Brain microvascular endothelial cell (primary cell): ENCODE measurements at regions not wholly inside any gene's neighbourhood (a gene's known extent, or its start where the extent isn't known, plus 50 kb on each side); places are given as distances from the start of the nearest gene placed in this dataset.

Experiments used
- DNase-seq: peaks from one replicate; pipeline ENCODE4 v3.0.0-alpha.2; 2020
- H3K27ac ChIP-seq: fragments of 250-450 bp; sonication (Bioruptor Pico); 2 replicates; pipeline ENCODE4 v1.5.1; 2020; ENCODE audit warnings: mild to moderate bottlenecking, moderate library complexity
- H3K27me3 ChIP-seq: fragments of 250-450 bp; sonication (Bioruptor Pico); replicated peaks from 2 replicates; pipeline ENCODE4 v1.5.1; 2020; ENCODE audit warnings: mild to moderate bottlenecking
- H3K36me3 ChIP-seq: fragments of 250-450 bp; sonication (Bioruptor Pico); replicated peaks from 2 replicates; pipeline ENCODE4 v1.5.1; 2020; ENCODE audit warnings: mild to moderate bottlenecking
- H3K4me3 ChIP-seq: 2 replicates; pipeline ENCODE4 v1.5.1; 2011; ENCODE audit warnings: low read depth, mild to moderate bottlenecking, control low read depth, low read length, moderate library complexity
- CTCF ChIP-seq: IDR thresholded peaks from 2 replicates; pipeline ENCODE4 v1.5.1; 2011; ENCODE audit warnings: low read depth, mild to moderate bottlenecking, moderate library complexity, low read length, control low read depth, inconsistent platforms; ENCODE audit errors: missing control alignments
- in situ Hi-C: cut with HindIII; loops from 2 replicates; pipeline ENCODE4 v1.10.0; 2017; ENCODE audit warnings: low sequenced_read_pairs, low pct_ligation_motif_present

GRCh38 chr4:31035761-31036160 lies 315.6 kb downstream of the PCDH7 start:
- in situ Hi-C loops = no loop called here
- Histone ChIP-seq H3K4me3 (no peak overlapping the region), H3K36me3 (no peaks in the 10 kb centered on the region), H3K27ac (no peak overlapping the region), H3K27me3 (no peaks in the 10 kb centered on the region)
- TF ChIP-seq CTCF = no peak
- no peak for DNase-seq

- H3K4me3 ChIP-seq = no peak overlapping the region
- TF ChIP-seq CTCF = no peak
- no peaks in the 10 kb centered on the region for H3K27me3 ChIP-seq
- no peaks in the 10 kb centered on the region for H3K36me3 ChIP-seq
- in situ Hi-C loops = no loop called here
- no peak overlapping the region for H3K27ac ChIP-seq
- DNase-seq = no peak
Observed at GRCh38 chr4:31037703-31038102, 317.5 kb downstream of the PCDH7 start.

DNA sequence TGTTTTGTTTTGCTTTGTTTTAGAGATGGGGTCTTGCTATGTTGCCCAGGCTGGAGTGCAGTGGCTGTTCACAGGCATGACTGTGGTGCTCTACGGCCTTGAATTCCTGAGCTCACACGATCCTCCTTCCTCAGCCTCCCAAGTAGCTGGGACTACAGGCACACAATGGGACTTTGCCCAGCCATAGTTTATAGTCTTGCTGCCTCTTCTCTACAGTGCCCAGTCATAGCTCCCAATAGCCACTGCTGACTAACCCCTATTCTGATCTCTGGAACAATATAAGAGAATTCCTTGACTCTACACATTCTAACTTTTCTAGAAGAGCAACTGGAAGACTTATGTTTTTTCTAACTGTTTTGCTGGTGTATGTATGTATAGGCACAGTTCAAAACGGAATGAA lies 319.2 kb downstream of the PCDH7 start:
- no peak overlapping the region for H3K27ac ChIP-seq
- in situ Hi-C loops = no loop called here
- no peak overlapping the region for H3K4me3 ChIP-seq
- no peak for TF ChIP-seq CTCF
- no peaks in the 10 kb centered on the region for H3K27me3 ChIP-seq
- no peak for DNase-seq
- H3K36me3 ChIP-seq = no peaks in the 10 kb centered on the region

- Histone ChIP-seq H3K27me3 (no peaks in the 10 kb centered on the region), H3K4me3 (no peak overlapping the region), H3K27ac (no peak overlapping the region), H3K36me3 (no peaks in the 10 kb centered on the region)
- no peak for TF ChIP-seq CTCF
- in situ Hi-C loops = no loop called here
- no peak for DNase-seq
Observed at GRCh38 chr4:31040106-31040505, 319.9 kb downstream of the PCDH7 start.

- no peak overlapping the region for H3K27ac ChIP-seq
- no peak for TF ChIP-seq CTCF
- no peaks in the 10 kb centered on the region for H3K36me3 ChIP-seq
- in situ Hi-C loops = no loop called here
- H3K27me3 ChIP-seq = no peaks in the 10 kb centered on the region
- no peak for DNase-seq
- H3K4me3 ChIP-seq = no peak overlapping the region
Observed at GRCh38 chr4:31041385-31041784, 321.2 kb downstream of the PCDH7 start.

DNA sequence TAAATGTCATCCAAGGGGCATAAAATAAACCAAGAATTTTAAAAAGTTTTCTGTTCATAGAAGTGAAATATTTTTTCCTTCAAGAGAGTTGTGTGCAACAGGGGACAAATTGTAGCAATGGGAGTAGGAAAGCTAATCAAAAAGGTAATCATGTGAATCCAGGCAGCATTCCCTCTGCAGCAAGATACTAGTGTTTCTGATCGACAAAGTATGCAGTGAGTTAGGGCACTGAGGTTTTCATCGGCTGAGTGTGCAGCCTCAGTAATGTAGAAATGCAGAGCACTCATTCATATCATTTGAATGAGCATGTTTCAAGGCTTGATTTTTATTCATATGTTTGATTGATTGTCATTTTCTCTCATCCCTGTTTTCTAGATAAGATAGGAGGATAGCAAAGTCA lies 321.7 kb downstream of the PCDH7 start:
- no peaks in the 10 kb centered on the region for H3K27me3 ChIP-seq
- no peak for TF ChIP-seq CTCF
- H3K27ac ChIP-seq = no peak overlapping the region
- no peak overlapping the region for H3K4me3 ChIP-seq
- no peaks in the 10 kb centered on the region for H3K36me3 ChIP-seq
- in situ Hi-C loops = no loop called here
- no peak for DNase-seq
